A549 (cell line): ENCODE measurements at regions not wholly inside any gene's neighbourhood (a gene's known extent, or its start where the extent isn't known, plus 50 kb on each side); places are given as distances from the start of the nearest gene placed in this dataset.

Source experiments
- ATAC-seq, 2 experiments: fragments of 200-7000 bp in 1 of 2; fragments of >200 bp in 1 of 2; cut with Nextera tagmentation in 1 of 2; cut with Tn5 transposase in 1 of 2; 3 replicates each; pipeline versions ENCODE4 v1.8.0 to v1.9.1; 2018 to 2020; ENCODE audit warnings: mild to moderate bottlenecking in 1 of 2, moderate library complexity in 1 of 2
- CTCF ChIA-PET: fragments of 300-600 bp; sonication (Branson Sonifier 250); formaldehyde crosslinking; extraction: SDS; loops from one replicate; lab custom pipeline; 2021; ENCODE audit warnings: antibody characterized with exemption, inconsistent platforms; lab: Yijun Ruan, JAX
- POLR2A ChIA-PET: fragments of 350-600 bp; formaldehyde crosslinking; extraction: SDS; loops from one replicate; lab custom pipeline; 2021; ENCODE audit warnings: antibody characterized with exemption, inconsistent platforms; lab: Yijun Ruan, JAX
- DNase-seq, 2 experiments: peaks; one replicate each; pipeline versions ENCODE4 v3.0.0 to v3.0.0-alpha.2; 2011 to 2016; ENCODE audit warnings: low read depth in 1 of 2, low spot score in 1 of 2
- FAIRE-seq: peaks from 2 replicates; lab custom pipeline; 2011; peaks lifted over from hg19 to GRCh38; lab: Jason Lieb, UNC
- H3K27ac ChIP-seq, 2 experiments: fragments of >200 bp; sonication (Bioruptor Twin); formaldehyde crosslinking; 3 replicates each; pipeline ENCODE4 v1.5.1; 2016 to 2017
- H3K4me1 ChIP-seq: fragments of >200 bp; sonication (Bioruptor Twin); formaldehyde crosslinking; 3 replicates; pipeline ENCODE4 v1.6.1; 2016
- H3K4me2 ChIP-seq: fragments of >200 bp; sonication (Bioruptor Twin); formaldehyde crosslinking; 3 replicates; pipeline ENCODE4 v1.6.1; 2016
- H3K4me3 ChIP-seq: fragments of >200 bp; sonication (Bioruptor Twin); formaldehyde crosslinking; 3 replicates; pipeline ENCODE4 v1.5.1; 2016
- H3K9me3 ChIP-seq: fragments of >200 bp; sonication (Bioruptor Twin); formaldehyde crosslinking; 3 replicates; pipeline ENCODE4 v1.6.1; 2016
- CEBPB ChIP-seq, 2 experiments: fragments of >200 bp in 1 of 2; sonication (Bioruptor Twin) in 1 of 2; formaldehyde crosslinking in 1 of 2; IDR thresholded peaks; 2 replicates each; pipeline ENCODE4 v1.6.1; 2012 to 2016
- CHD2 ChIP-seq: fragments of 150-350 bp; IDR thresholded peaks from 2 replicates; pipeline ENCODE4 v1.6.1; 2014; ENCODE audit warnings: low read length; ENCODE audit not compliant: partially characterized antibody
- EHMT2 ChIP-seq: fragments of 200-600 bp; sonication (generic); IDR thresholded peaks from 2 replicates; pipeline ENCODE4 v1.6.1; 2016; ENCODE audit warnings: antibody characterized with exemption, low read depth, mild to moderate bottlenecking, moderate library complexity
- ESRRA ChIP-seq: fragments of 150-350 bp; IDR thresholded peaks from 2 replicates; pipeline ENCODE4 v1.6.1; 2014; ENCODE audit warnings: mild to moderate bottlenecking, low read length, borderline replicate concordance
- HDAC2 ChIP-seq: fragments of 200-600 bp; sonication (generic); IDR thresholded peaks from 2 replicates; pipeline ENCODE4 v1.6.1; 2016
- HEYL ChIP-seq: fragments of 250-450 bp; sonication (Bioruptor Pico); IDR thresholded peaks from 2 replicates; pipeline ENCODE4 v1.8.0; 2021; ENCODE audit warnings: mild to moderate bottlenecking, moderate library complexity
- HOXA7 ChIP-seq: fragments of 250-450 bp; sonication (Bioruptor Pico); IDR thresholded peaks from 2 replicates; pipeline ENCODE4 v1.5.0; 2020; ENCODE audit warnings: mild to moderate bottlenecking, moderate library complexity
- MAFK ChIP-seq: fragments of 450-650 bp; IDR thresholded peaks from 2 replicates; pipeline ENCODE4 v1.6.1; 2014; ENCODE audit not compliant: partially characterized antibody
- PHF8 ChIP-seq: fragments of 200-600 bp; sonication (generic); IDR thresholded peaks from 2 replicates; pipeline ENCODE4 v1.6.1; 2016; ENCODE audit warnings: low read depth, mild to moderate bottlenecking, antibody characterized with exemption, moderate library complexity, borderline replicate concordance
- POLR2A ChIP-seq: IDR thresholded peaks from 2 replicates; pipeline ENCODE4 v1.6.1; 2012; ENCODE audit warnings: mild to moderate bottlenecking, low read length
- POLR2AphosphoS2 ChIP-seq: conservative IDR thresholded peaks from 2 replicates; pipeline ENCODE4 v1.6.1; 2012; ENCODE audit warnings: low read length, improper control_type of control experiment, inconsistent platforms
- RAD21 ChIP-seq, 2 experiments: fragments of >200 bp in 1 of 2; sonication (Bioruptor Twin) in 1 of 2; formaldehyde crosslinking in 1 of 2; IDR thresholded peaks in 1 of 2; conservative IDR thresholded peaks in 1 of 2; 2 replicates in 1 of 2; 3 replicates in 1 of 2; pipeline ENCODE4 v1.6.1; 2012 to 2018; ENCODE audit warnings: inconsistent platforms in 1 of 2
- RNF2 ChIP-seq: fragments of 200-600 bp; sonication (generic); IDR thresholded peaks from 2 replicates; pipeline ENCODE4 v1.6.1; 2016; ENCODE audit warnings: low read depth, mild to moderate bottlenecking, antibody characterized with exemption, moderate library complexity, borderline replicate concordance
- SREBF2 ChIP-seq: fragments of 450-650 bp; IDR thresholded peaks from 2 replicates; pipeline ENCODE4 v1.6.1; 2014; ENCODE audit warnings: mild to moderate bottlenecking, moderate library complexity
- ZSCAN20 ChIP-seq: fragments of 250-450 bp; sonication (Bioruptor Pico); IDR thresholded peaks from 2 replicates; pipeline ENCODE4 v1.8.0; 2022; ENCODE audit warnings: mild to moderate bottlenecking, moderate library complexity
- WGBS: methylation state at CpG from one replicate; pipeline ENCODE4 v1.1.6; 2017; ENCODE audit errors: missing lambda C conversion rate; 5-methylcytosine and 5-hydroxymethylcytosine counted together
- TF ChIP-seq, protein P1 (sequence below): fragments of 250-450 bp; sonication (Bioruptor Pico); IDR thresholded peaks from 2 replicates; pipeline ENCODE4 v1.5.0; 2021; ENCODE audit warnings: mild to moderate bottlenecking, moderate library complexity, borderline replicate concordance
- TF ChIP-seq, protein P2 (sequence below): fragments of >200 bp; sonication (Bioruptor Twin); formaldehyde crosslinking; IDR thresholded peaks from 2 replicates; pipeline ENCODE4 v1.6.1; 2016
- TF ChIP-seq, protein P3 (sequence below): fragments of 150-350 bp; IDR thresholded peaks from 2 replicates; pipeline ENCODE4 v1.6.1; 2014; ENCODE audit warnings: low read depth, mild to moderate bottlenecking, low read length
- TF ChIP-seq, protein P4 (sequence below): IDR thresholded peaks from 2 replicates; pipeline ENCODE4 v1.6.1; 2012; ENCODE audit warnings: low read depth, borderline replicate concordance

DNA sequence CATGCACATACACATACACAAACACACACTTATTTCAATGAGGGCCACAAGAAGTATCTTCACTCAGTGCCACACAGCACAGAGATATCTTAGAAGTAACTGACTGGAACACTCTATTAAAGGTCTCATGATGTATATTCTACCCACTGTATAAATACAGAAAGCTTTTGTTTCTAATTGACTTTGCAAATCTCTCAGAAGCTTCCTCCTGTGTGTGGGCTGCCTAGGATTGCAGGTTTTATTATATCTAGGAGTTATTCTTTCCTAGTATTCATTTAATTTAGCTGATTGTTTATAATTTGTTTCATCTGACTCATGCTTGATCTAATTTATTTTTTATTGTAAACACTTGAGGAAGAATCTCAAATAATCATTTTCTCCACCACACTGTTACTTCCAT lies 262.4 kb upstream of the ACTBL2 start (continued):
- TF ChIP-seq, protein P1, sequence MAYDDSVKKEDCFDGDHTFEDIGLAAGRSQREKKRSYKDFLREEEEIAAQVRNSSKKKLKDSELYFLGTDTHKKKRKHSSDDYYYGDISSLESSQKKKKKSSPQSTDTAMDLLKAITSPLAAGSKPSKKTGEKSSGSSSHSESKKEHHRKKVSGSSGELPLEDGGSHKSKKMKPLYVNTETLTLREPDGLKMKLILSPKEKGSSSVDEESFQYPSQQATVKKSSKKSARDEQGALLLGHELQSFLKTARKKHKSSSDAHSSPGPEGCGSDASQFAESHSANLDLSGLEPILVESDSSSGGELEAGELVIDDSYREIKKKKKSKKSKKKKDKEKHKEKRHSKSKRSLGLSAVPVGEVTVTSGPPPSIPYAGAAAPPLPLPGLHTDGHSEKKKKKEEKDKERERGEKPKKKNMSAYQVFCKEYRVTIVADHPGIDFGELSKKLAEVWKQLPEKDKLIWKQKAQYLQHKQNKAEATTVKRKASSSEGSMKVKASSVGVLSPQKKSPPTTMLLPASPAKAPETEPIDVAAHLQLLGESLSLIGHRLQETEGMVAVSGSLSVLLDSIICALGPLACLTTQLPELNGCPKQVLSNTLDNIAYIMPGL (CRISPR knock-in tag) = no peak
- TF ChIP-seq, all 56 proteins: peak for 0

DNA sequence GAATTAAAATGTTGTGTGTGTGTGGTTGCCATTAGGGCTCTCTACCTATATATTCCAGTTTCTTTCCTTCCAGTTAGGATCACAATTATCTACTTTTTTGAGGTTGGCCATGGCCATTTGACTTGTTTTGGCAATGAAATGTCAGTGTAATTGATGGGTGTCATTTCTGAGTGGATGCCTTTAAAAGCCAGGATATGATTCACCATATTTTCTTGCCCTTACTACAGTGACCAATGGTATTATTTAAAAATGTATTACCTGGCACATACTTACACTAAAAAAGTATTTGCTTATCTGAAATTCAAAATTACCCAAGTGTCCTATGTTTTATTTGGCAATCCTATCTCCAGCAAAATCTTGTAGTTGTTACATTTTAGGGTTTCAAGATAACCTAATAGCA lies 258.7 kb upstream of the ACTBL2 start:
- no peaks in the 10 kb centered on the region for H3K9me3 ChIP-seq
- FAIRE-seq = peak; percentile 63
- no peak for TF ChIP-seq HOXA7
- peaks cover 23% of the 10 kb centered on the region for H3K4me1 ChIP-seq
- CTCF ChIA-PET = interaction anchor here (0.9 kb wide), 1 partner anchor 58 kb away, joined by 3 read pairs; no protein-coding TSS in a partner anchor
- no peak overlapping the region for H3K4me2 ChIP-seq
- H3K27ac ChIP-seq = no peak overlapping the region
- no peak for DNase-seq
- no peak for ATAC-seq
- H3K4me3 ChIP-seq = no peak overlapping the region
- POLR2A ChIA-PET = no interaction called here

DNA sequence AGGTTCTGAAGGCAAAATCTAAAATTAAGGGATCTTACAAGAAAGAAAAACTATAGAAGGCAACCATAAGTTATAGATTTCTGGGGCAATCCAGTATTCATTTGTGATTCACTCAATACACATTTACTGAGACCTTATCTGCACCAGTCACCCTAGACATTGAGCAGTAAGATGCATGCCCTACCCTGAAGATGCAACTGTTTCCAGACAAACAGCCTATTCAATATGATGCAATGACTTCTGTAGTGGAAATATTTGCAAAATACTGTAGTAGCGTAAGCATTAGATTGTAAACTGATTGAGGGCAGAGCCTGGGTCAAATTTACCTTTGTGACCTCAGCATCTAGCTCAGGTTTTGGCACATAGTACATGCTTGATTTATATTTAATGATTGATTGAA lies 256.2 kb upstream of the ACTBL2 start:
- WGBS = 93% methylated on average over 1 of the region's 1 CpG
- Histone ChIP-seq H3K9me3 (no peaks in the 10 kb centered on the region), H3K4me1 (peaks cover 42% of the 10 kb centered on the region), H3K27ac (peak overlapping the region in 1 of 2 experiments; percentile 90; a peak in 2 of 6 replicates), H3K4me3 (no peak overlapping the region), H3K4me2 (no peak overlapping the region)
- DNase-seq (no peak), ATAC-seq (no peak), FAIRE-seq (no peak)
- ChIA-PET CTCF (interaction anchor here (1.4 to 2.5 kb wide), 2 partner anchors 40 to 440 kb away, joined by 8 read pairs; no protein-coding TSS in a partner anchor), POLR2A (no interaction called here)
- TF ChIP-seq SREBF2 = no peak
- TF ChIP-seq CEBPB (IDR thresholded peaks at IDR 0.05) = peak in 1 of 2 experiments; percentile 31; a peak in 1 of 4 replicates

DNA sequence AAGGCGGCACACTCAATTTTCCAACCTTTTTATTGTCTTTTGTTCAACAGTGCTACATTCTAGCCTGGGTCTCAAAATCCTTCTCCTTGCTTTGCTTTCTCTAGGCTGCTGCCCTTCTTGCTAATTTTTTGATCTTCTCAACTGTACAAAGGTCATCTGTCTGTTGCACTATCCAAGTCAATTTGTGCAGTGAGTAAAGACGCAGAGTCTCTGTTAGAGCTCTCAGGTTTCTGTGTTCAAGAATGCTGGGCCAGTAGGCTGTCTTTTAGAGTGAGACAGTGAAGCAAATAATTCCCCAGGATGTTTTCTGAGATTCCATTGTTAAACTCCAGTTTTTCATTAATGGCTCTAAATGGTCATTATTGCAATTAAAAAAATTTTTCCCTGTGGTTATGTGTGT lies 255.7 kb upstream of the ACTBL2 start:
- ChIA-PET CTCF (no interaction called here), POLR2A (no interaction called here)
- ATAC-seq (no peak), FAIRE-seq (no peak), DNase-seq (no peak)
- 85% methylated on average over 2 of the region's 2 CpGs for WGBS
- peaks cover 42% of the 10 kb centered on the region for H3K4me1 ChIP-seq
- H3K9me3 ChIP-seq = no peaks in the 10 kb centered on the region
- H3K4me3 ChIP-seq = no peak overlapping the region
- TF ChIP-seq, protein P2, sequence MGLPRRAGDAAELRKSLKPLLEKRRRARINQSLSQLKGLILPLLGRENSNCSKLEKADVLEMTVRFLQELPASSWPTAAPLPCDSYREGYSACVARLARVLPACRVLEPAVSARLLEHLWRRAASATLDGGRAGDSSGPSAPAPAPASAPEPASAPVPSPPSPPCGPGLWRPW = no peak
- no peak for TF ChIP-seq RNF2
- TF ChIP-seq HEYL (CRISPR knock-in tag) = no peak
- TF ChIP-seq POLR2AphosphoS2 = no peak
- no peak for TF ChIP-seq POLR2A
- no peak for TF ChIP-seq CHD2
- TF ChIP-seq PHF8 = no peak
- TF ChIP-seq EHMT2 = no peak
- no peak for TF ChIP-seq ESRRA
- TF ChIP-seq, protein P3, sequence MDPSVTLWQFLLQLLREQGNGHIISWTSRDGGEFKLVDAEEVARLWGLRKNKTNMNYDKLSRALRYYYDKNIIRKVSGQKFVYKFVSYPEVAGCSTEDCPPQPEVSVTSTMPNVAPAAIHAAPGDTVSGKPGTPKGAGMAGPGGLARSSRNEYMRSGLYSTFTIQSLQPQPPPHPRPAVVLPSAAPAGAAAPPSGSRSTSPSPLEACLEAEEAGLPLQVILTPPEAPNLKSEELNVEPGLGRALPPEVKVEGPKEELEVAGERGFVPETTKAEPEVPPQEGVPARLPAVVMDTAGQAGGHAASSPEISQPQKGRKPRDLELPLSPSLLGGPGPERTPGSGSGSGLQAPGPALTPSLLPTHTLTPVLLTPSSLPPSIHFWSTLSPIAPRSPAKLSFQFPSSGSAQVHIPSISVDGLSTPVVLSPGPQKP = no peak
- TF ChIP-seq, protein P4, sequence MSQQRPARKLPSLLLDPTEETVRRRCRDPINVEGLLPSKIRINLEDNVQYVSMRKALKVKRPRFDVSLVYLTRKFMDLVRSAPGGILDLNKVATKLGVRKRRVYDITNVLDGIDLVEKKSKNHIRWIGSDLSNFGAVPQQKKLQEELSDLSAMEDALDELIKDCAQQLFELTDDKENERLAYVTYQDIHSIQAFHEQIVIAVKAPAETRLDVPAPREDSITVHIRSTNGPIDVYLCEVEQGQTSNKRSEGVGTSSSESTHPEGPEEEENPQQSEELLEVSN = no peak
- TF ChIP-seq RAD21 (conservative IDR thresholded peaks at IDR 0.05 in 1 of 2, IDR thresholded peaks at IDR 0.05 in 1 of 2) = no peak
- TF ChIP-seq HDAC2 = no peak
- TF ChIP-seq MAFK = no peak
- no peak for TF ChIP-seq ZSCAN20 (CRISPR knock-in tag)
- no peak overlapping the region for H3K4me2 ChIP-seq
- H3K27ac ChIP-seq = peak overlapping the region in 1 of 2 experiments; percentile 90; a peak in 3 of 6 replicates
